GM19099 (cell line): ENCODE measurements at regions not wholly inside any gene's neighbourhood (a gene's known extent, or its start where the extent isn't known, plus 50 kb on each side); places are given as distances from the start of the nearest gene placed in this dataset.

Experiments used
- POLR2A ChIP-seq: IDR thresholded peaks from 3 replicates; pipeline ENCODE4 v1.6.1; 2011; ENCODE audit warnings: low read depth; ENCODE audit not compliant: insufficient read length; ENCODE audit errors: extremely low read depth

DNA sequence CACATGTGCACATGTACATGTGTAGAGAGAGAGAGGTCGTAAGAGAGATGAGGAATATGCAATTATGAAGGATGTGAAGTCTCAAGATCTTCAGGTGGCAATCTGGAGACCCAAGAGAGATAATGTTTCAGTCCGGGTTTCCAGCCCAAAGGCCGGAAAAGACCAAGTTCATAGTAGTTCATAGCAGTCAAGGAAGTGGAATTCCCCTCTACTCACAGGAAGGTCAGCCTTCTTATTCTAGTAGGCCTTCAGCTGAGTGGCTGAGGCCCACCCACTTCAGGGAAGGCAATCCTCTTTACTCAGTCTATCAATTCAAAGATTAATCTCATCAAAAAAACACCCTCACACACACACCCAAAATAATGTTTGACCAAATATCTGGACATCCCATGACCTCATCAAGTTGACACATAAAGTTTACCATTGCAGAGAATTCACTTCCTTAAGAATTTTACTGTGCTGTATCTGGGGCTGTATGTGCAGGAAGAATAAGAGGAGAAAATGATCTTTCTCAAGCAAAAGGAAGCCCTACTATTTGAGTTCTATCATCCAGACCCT is 114.6 kb downstream of the TNFSF18 start:
- no peak for TF ChIP-seq POLR2A

- TF ChIP-seq POLR2A, result no peak
Measured at GRCh38 chr1:172938681-172939080, 112.1 kb downstream of the TNFSF18 start.

DNA sequence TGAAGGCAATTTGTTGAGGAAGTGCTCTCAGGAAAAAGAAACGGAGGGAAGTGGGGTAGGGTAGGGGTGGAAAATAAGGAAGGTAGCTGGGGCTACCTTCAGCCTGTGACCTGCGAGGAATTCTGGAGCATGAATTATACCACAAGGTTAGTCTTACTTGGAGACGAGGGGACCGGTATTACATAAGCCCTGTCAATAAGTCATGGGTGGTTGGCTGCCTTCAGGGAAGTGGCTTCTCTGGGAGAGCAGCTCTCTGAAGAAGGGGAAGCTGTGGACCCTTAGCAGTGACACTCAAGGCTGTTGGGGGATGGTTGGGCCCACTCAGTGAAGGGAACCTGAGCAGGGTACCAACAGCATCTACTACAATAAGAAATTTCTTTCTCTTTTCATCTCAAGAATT is 111.3 kb downstream of the TNFSF18 start:
- TF ChIP-seq POLR2A, result no peak

- TF ChIP-seq POLR2A, result no peak
Measured at GRCh38 chr1:172940174-172940855, 110.4 kb downstream of the TNFSF18 start.

DNA sequence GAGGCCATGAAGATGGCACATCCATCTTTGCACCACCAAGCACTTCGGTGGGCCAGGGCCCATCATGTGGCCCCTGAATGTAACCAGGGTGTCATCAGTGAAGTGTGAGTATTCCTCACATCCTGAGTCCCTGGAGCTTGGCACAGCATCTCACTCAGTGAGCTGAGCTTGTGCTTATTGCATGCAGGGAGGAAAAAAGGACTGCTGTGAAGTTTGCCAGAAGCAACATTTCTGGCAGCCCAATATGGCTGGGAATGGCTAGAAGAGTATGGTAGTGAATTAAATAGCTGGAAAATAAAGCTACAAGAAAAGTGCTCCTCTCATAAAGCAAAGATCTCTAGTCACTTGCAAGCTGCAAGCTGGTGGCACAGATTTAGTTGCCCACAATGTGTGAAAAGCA is 109.3 kb downstream of the TNFSF18 start:
- no peak for TF ChIP-seq POLR2A

DNA sequence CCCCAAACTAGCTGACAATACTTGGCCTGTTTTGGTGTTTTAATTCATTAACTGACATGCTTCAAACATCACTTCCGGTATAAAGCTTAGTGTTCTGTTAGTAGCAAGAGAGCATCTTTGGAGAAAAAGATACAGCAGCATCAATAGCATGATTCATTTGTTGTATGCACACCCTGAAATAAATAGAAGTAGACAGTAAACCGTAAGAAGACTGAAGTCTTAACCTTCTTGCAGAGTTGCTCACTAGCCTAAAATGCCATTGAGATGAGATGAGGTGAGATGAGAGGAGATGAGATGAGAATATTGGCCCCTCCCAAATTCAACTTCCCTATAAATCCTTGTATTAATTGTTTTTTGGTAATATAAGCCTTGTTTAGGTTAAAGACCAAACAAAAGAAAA is 108.8 kb downstream of the TNFSF18 start:
- TF ChIP-seq POLR2A, result no peak

GRCh38 chr1:172944931-172945330 is 105.8 kb downstream of the TNFSF18 start:
- no peak for TF ChIP-seq POLR2A

DNA sequence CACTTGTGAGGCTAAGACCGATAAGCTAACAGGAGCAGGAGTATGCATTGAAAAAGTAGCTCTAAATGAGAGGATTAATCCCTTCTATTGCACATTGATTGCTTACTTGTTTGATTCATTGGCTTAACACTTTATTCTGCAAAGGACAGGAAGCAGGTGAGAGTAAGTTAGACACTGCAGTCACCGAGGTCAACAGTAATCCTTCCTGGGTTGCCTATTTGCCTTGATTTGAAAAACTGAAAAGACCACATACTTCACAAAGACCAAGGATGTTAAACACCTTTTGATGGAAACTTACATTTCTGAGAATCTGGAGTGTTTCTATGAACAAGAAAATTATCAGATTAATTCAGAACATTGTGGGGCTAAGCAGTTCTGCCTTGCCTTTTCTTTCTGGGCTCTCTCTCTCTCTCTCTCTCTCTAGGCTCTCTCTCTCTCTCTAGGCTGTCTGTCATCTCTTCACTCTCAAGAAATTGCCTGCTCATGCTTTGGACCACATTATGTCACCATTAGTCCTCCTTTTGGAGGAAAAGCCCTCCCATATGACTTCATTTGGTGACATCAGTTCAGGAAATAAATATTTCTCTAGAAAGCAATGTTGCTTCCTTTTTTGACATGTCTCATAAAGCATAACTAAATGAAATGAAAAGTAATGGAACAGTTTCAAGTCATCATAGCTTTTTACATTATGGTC is 103.8 kb downstream of the TNFSF18 start:
- TF ChIP-seq POLR2A, result no peak

- no peak for TF ChIP-seq POLR2A
Measured at GRCh38 chr1:172948457-172948856, 102.3 kb downstream of the TNFSF18 start.

DNA sequence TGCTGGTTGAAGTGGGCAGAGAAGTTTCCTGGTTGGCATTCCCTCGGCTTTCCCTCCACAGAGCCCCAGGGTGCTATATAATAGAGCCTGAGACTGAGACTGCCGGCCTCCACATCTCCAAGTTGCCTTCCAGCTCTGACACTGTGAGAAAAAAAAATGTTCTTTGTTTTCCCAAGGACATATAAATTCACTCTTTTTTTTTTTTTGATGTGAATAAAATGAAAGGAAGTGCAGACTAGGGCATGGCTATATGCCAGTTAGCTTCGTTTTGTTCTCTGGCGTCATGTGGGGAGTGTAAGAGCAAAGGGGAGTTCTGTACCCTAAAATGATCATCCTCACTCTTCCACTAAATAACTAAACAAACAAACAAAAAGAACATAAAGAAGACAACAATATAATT is 101.6 kb downstream of the TNFSF18 start:
- no peak for TF ChIP-seq POLR2A

DNA sequence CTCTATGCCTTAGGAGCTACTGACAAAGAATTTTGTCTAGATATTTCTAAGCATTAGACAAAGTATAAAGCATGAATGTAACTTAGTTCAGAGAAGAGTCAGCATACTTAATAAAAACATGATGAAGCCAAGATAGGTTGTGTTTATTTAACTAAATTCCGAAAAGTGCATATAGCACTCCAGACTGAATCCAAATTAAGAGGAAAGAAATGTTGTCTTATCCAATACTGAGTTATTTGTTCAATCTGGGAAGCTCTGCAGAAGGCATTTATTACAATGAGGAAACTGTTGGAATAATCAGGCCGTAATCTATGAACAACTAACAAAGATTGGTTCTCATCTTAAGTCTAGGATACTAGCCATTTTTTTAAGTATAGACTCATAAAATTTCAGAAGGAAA is 100.2 kb downstream of the TNFSF18 start:
- no peak for TF ChIP-seq POLR2A

GRCh38 chr1:172951730-172952365 is 98.9 kb downstream of the TNFSF18 start:
- TF ChIP-seq POLR2A, result no peak

DNA sequence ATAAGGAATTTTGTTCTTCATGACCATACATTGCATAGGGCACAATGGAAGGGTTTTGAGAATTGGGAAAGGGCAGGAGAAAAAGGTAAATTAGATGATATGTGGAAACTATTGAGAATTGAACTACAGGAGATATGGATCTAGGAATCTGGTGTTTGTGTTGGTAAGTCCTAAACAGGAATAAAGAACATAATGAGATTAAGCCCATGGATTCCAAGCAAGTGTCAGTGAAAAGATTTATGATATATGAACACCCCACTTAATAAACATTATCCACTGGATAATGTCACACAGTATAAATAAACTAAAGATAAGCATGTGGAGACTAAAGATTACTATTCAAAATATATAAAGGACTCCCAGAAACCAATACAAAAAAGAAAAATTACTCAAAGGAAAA is 98.2 kb downstream of the TNFSF18 start:
- no peak for TF ChIP-seq POLR2A

DNA sequence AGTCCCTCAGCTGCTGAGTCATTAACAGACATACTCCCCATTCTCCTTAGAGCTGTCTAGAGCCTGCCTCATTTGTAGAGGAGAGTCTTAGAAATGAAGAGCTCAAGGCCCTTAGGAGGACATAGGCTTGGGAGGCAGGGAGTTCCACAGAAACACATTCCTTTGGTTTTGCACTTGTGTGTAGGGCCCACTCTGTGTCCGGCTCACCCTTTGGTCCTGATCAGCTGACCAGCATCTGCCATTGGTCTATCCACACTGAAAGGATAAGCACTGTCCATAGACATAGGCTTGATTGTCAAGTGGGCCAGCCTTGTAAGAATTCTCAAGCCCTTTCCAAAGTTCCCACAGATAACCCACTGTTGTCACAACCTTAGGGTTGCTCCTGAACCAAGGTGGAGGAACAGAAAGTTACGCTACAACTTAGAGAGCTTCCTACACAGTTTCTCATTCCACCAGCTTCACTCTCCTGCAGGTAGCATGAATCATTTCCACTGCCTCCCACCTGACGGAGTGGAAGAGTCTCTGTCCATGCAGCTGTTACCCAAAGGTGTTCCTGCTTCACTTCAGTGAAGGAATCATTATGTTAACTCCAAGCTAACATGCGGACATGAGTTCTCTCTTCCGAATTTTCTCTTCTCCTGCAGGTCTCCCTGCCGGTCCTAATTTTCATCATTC is 96.1 kb downstream of the TNFSF18 start:
- TF ChIP-seq POLR2A, result no peak

DNA sequence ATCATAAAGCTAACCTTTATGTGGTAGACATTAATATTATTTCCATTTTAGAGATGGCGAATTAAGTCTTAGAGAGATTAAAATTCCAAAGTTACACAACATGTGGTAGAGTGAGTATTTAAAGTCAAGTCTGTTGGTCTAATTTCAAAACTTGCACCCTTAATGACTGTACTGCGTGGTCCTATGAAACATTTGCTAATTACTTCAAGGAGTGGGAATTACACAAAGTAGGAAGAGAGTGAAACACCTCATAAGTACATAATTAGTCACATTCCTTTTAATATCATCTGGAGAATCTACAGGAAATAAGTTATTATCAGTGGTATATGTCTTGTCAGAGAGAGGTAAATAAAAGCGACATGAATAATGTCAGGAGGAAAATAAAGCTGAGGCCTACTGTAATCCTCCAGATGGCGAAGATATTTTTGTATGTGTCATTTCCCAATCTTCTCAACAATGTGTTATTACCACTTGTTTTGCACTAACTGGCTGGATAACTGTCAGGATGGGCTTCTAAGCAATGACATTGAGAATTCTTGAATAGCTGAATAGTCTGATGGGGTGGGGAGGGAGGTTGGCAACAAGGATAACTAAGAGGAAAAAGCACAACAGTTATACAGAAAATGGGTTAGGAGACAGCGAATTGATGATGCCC is 95.5 kb downstream of the TNFSF18 start:
- no peak for TF ChIP-seq POLR2A
